ACC112 (cell line): ENCODE measurements at regions not wholly inside any gene's neighbourhood (a gene's known extent, or its start where the extent isn't known, plus 50 kb on each side); places are given as distances from the start of the nearest gene placed in this dataset.

Source experiments
- H2AFZ ChIP-seq: fragments of 200-600 bp; sonication (generic); one replicate; pipeline ENCODE4 v1.6.0; 2017; ENCODE audit warnings: antibody characterized with exemption, low read length; ENCODE audit not compliant: unreplicated experiment
- H3K27ac ChIP-seq: fragments of 200-600 bp; sonication (generic); 2 replicates; pipeline ENCODE4 v1.5.1; 2014; ENCODE audit warnings: low read depth, mild to moderate bottlenecking, antibody characterized with exemption, low read length, moderate library complexity
- H3K27me3 ChIP-seq: fragments of 200-600 bp; sonication (generic); 2 replicates; pipeline ENCODE4 v1.6.1; 2014; ENCODE audit warnings: mild to moderate bottlenecking, antibody characterized with exemption, low read length, moderate library complexity, mixed read lengths; ENCODE audit not compliant: insufficient read depth
- H3K36me3 ChIP-seq: fragments of 200-600 bp; sonication (generic); 2 replicates; pipeline ENCODE4 v1.6.1; 2016; ENCODE audit warnings: mild to moderate bottlenecking, antibody characterized with exemption, low read length, moderate library complexity, mixed read lengths; ENCODE audit not compliant: insufficient read depth
- H3K4me1 ChIP-seq: fragments of 200-600 bp; sonication (generic); one replicate; pipeline ENCODE4 v1.6.1; 2016; ENCODE audit warnings: low read length, mixed read lengths; ENCODE audit not compliant: insufficient read depth, unreplicated experiment, control insufficient read depth
- H3K4me3 ChIP-seq: fragments of 200-600 bp; sonication (generic); 2 replicates; pipeline ENCODE4 v1.5.1; 2014; ENCODE audit warnings: mild to moderate bottlenecking, low read depth, low read length
- H3K79me2 ChIP-seq: fragments of 200-600 bp; sonication (generic); one replicate; pipeline ENCODE4 v1.6.0; 2016; ENCODE audit warnings: low read length; ENCODE audit not compliant: control insufficient read depth, unreplicated experiment, insufficient read depth

DNA sequence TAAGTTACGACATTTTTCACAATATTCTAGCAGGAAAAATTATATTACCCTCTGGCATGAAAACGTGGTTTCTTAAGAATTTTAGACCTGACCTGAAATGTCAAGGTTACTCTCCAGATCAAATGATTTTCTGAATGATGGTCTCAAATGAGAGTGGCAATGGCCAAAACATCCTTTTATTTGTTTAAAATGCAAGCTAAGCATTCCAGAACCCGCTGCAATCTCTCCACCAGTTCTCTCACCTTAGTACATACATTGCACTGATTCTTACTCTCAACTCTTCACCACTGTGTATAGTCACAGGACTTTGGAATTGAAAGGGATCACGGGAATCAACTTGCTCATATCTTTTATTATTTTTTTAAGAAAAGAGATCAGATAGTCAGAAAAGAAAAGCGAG lies 391.6 kb upstream of the LRATD1 start:
- Histone ChIP-seq H3K27ac (no peak overlapping the region), H3K36me3 (no peaks in the 10 kb centered on the region), H3K4me3 (no peak overlapping the region)

DNA sequence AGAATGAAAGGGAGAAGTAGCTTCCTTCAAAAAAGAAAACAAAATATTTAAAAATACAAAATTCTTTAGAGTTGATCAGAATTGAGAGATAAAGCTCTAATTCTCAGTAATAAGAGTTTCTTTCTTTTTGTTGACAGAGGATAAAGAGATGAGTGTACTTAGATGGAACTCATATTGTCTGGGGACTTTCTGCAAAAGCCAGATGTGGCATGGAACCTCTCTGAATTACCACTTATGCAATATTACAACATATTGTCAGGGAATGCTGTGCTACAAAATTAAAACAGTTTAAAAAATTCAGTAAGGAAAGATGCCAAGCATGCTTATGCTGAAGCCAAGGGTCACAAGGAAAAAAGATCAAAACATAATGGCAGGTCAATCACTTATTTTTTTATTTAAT lies 386.6 kb upstream of the LRATD1 start:
- Histone ChIP-seq H3K36me3 (no peaks in the 10 kb centered on the region), H3K4me3 (no peak overlapping the region), H3K79me2 (no peaks in the 10 kb centered on the region), H3K27me3 (no peaks in the 10 kb centered on the region), H3K27ac (no peak overlapping the region), H3K4me1 (no peaks in the 10 kb centered on the region), H2AFZ (no peak overlapping the region)

More for the DNA sequence above, 391.6 kb upstream of the LRATD1 start:
- Histone ChIP-seq H3K27me3 (no peaks in the 10 kb centered on the region), H2AFZ (no peak overlapping the region), H3K79me2 (no peaks in the 10 kb centered on the region), H3K4me1 (no peaks in the 10 kb centered on the region)

- Histone ChIP-seq H3K27ac (no peak overlapping the region), H3K36me3 (no peaks in the 10 kb centered on the region), H3K4me3 (no peak overlapping the region), H3K27me3 (no peaks in the 10 kb centered on the region), H3K4me1 (no peaks in the 10 kb centered on the region), H3K79me2 (no peaks in the 10 kb centered on the region), H2AFZ (no peak overlapping the region)
These were observed 377.2 kb upstream of the LRATD1 start for GRCh38 chr2:14255135-14255820.

GRCh38 chr2:14256890-14257289 lies 375.6 kb upstream of the LRATD1 start:
- Histone ChIP-seq H3K27ac (no peak overlapping the region), H3K36me3 (no peaks in the 10 kb centered on the region), H3K79me2 (no peaks in the 10 kb centered on the region), H2AFZ (peak overlapping the region; percentile 55), H3K4me1 (peaks cover 4% of the 10 kb centered on the region), H3K4me3 (no peak overlapping the region), H3K27me3 (no peaks in the 10 kb centered on the region)

GRCh38 chr2:14257801-14258507 lies 374.6 kb upstream of the LRATD1 start:
- Histone ChIP-seq H3K79me2 (no peaks in the 10 kb centered on the region), H2AFZ (no peak overlapping the region), H3K36me3 (no peaks in the 10 kb centered on the region), H3K4me1 (peaks cover 8% of the 10 kb centered on the region), H3K27ac (no peak overlapping the region), H3K4me3 (no peak overlapping the region), H3K27me3 (no peaks in the 10 kb centered on the region)

DNA sequence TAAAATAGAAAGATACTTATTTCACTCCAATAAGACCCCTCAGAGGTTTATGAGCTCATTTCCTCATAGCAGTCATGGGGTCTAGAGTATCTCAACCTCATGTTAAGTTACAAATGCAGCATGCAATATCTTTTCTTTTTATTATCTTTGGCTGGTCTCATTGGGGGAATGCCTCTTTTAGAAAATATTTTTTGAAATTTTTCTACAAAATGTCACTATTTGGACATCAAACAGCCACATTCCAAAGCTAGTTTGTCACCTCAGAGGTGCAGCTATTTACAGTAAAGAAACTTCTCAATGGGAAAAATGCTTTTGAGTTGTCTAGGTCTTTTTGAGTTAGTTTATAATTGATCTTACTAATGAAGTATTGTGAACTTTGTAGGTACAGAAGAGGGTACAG lies 370.7 kb upstream of the LRATD1 start:
- H3K4me1 ChIP-seq, result peaks cover 8% of the 10 kb centered on the region
- H2AFZ ChIP-seq, result peak overlapping the region; percentile 14
- H3K4me3 ChIP-seq, result no peak overlapping the region
- H3K36me3 ChIP-seq, result no peaks in the 10 kb centered on the region
- H3K27ac ChIP-seq, result peak overlapping the region; percentile 52
- H3K79me2 ChIP-seq, result no peaks in the 10 kb centered on the region
- H3K27me3 ChIP-seq, result no peaks in the 10 kb centered on the region

DNA sequence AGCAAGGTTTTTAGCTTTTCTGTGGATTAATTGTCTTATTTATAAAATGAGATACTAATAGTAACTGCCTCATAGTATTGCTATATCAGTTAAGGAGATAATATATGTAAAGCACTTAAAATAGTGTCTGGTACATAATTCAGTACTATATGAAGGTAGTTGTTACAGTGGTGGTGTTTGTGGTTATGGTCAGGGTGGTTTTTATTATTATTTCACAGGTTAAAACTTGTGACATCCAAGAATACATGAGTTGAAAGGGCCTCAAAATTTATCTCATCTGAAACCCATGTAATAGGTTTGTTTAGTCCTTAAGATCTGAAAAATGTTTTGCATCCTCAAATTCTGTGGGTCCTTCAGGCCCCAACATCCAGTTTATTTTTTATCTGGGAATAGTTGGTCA lies 369.5 kb upstream of the LRATD1 start:
- Histone ChIP-seq H3K79me2 (no peaks in the 10 kb centered on the region), H3K4me1 (peaks cover 8% of the 10 kb centered on the region), H3K27me3 (no peaks in the 10 kb centered on the region), H3K36me3 (no peaks in the 10 kb centered on the region), H3K4me3 (no peak overlapping the region), H2AFZ (no peak overlapping the region), H3K27ac (no peak overlapping the region)

- H3K4me1 ChIP-seq, result no peaks in the 10 kb centered on the region
These were observed 362.4 kb upstream of the LRATD1 start for GRCh38 chr2:14270036-14270582.

DNA sequence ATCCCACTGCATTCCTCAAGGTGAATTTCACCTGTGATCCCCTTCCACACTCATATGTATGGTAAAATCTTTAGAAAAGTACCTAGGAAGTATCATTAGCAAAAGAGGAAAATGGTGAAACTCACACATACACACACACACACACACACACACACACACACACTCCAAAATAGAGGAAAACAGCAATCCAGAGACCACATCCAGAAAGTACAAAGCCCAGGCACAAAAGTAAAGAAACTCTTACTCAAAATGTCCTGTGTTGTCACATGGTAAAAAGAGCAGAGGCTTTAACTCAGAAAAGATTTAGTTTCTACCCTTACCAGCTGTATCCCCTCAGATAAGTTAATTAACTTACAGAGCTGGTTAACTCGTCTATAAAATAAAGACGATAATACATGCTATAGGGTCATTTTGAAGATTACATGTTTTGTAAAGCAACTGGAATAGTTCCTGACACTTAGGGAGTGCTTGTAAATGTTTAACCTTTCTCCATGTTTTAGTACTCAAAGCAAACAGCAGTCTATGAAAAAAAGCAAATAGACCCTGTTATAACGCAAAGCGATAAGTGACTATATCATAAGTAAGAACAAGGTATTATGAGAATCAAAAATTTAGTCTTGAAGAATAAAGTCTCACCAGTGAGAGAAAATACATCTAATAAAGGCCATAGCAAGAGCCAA lies 360.0 kb upstream of the LRATD1 start:
- H3K4me1 ChIP-seq, result no peaks in the 10 kb centered on the region
- no peaks in the 10 kb centered on the region for H3K36me3 ChIP-seq
- no peak overlapping the region for H2AFZ ChIP-seq
- no peak overlapping the region for H3K27ac ChIP-seq
- no peaks in the 10 kb centered on the region for H3K79me2 ChIP-seq
- H3K4me3 ChIP-seq, result no peak overlapping the region
- H3K27me3 ChIP-seq, result no peaks in the 10 kb centered on the region

More at GRCh38 chr2:14270036-14270582, 362.4 kb upstream of the LRATD1 start:
- no peak overlapping the region for H2AFZ ChIP-seq
- no peaks in the 10 kb centered on the region for H3K79me2 ChIP-seq
- H3K36me3 ChIP-seq, result no peaks in the 10 kb centered on the region
- no peaks in the 10 kb centered on the region for H3K27me3 ChIP-seq
- H3K27ac ChIP-seq, result no peak overlapping the region
- H3K4me3 ChIP-seq, result no peak overlapping the region

GRCh38 chr2:14273650-14274049 lies 358.9 kb upstream of the LRATD1 start:
- Histone ChIP-seq H3K27ac (no peak overlapping the region), H3K4me3 (no peak overlapping the region), H3K79me2 (no peaks in the 10 kb centered on the region), H3K27me3 (no peaks in the 10 kb centered on the region), H3K4me1 (no peaks in the 10 kb centered on the region), H2AFZ (no peak overlapping the region), H3K36me3 (no peaks in the 10 kb centered on the region)
